ENCODE measurements at regions not wholly inside any gene's neighbourhood (a gene's known extent, or its start where the extent isn't known, plus 50 kb on each side); places are given as distances from the start of the nearest gene placed in this dataset.

DNA sequence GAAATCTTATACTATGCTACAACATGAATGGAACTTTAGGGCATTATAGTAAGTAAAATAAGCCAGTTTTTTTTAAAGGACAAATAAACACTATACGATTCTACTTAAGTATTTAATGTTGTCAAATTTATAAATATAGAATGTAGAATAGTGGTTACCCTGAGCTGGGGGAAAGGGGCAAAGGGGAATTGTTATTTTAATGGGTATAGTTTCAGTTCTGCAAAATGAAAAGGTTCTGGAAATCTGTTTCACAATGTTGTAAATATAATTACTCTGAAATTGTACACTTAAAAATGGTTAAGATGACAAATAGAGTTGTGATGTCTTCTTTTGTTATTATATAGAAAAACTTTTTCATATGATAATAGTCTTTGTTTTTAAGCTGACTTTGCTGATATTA lies 366.3 kb downstream of the MRPL39 start:
- no peak for DNase-seq (ENCODE audit: low read depth)
- H3K4me3 ChIP-seq (ENCODE audit: low read length) = no peak overlapping the region
- TF ChIP-seq, protein P1, sequence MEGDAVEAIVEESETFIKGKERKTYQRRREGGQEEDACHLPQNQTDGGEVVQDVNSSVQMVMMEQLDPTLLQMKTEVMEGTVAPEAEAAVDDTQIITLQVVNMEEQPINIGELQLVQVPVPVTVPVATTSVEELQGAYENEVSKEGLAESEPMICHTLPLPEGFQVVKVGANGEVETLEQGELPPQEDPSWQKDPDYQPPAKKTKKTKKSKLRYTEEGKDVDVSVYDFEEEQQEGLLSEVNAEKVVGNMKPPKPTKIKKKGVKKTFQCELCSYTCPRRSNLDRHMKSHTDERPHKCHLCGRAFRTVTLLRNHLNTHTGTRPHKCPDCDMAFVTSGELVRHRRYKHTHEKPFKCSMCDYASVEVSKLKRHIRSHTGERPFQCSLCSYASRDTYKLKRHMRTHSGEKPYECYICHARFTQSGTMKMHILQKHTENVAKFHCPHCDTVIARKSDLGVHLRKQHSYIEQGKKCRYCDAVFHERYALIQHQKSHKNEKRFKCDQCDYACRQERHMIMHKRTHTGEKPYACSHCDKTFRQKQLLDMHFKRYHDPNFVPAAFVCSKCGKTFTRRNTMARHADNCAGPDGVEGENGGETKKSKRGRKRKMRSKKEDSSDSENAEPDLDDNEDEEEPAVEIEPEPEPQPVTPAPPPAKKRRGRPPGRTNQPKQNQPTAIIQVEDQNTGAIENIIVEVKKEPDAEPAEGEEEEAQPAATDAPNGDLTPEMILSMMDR (conservative IDR thresholded peaks at IDR 0.05; ENCODE audit: low read depth, low read length) = no peak

DNA sequence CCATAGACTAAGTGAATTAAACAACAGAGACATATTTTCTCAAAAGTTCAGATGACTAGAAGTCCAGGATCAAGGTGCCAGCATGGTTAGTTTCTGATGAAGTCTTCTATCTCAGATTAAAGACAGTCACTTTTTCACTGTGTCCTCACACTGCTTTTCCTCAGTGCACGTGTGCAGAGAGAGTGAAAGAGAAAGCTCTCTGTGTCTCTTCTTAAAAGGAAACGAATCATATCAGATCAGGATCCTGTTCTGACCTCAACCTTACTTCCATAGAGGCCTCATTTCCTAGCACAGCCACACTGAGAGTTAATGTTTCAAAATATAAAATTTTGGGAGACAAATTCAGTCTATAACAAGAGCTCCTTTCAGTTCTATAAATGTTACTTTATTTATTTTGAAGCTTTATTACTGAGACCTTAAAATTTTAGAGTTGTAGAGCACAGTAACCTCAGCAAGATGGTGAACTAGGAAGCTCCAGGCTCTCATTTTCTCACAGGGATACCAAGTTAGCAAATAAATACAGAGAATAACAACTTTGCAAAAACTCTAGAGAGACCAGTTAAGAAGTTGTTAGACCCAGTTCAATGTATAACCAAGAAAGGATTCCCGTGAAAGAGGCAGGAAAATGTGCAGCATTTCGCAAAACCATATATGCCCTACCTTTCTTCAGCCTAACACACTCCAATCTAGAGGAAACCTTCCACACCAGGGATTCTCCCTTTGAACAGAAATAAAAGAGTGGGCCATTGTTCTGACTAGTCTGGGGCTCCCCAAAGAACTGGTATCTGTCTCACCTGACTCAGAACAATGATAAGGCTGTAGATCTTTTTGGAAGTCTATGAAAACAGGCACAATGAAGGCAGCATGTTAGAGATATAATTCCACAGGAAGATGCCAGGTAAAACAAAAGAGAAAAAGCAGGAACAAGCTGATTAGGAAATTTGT lies 372.2 kb downstream of the MRPL39 start:
- no peak for DNase-seq (ENCODE audit: low read depth)
- no peak overlapping the region for H3K4me3 ChIP-seq (ENCODE audit: low read length)
- TF ChIP-seq, protein P1 (conservative IDR thresholded peaks at IDR 0.05; ENCODE audit: low read depth, low read length) = no peak

DNA sequence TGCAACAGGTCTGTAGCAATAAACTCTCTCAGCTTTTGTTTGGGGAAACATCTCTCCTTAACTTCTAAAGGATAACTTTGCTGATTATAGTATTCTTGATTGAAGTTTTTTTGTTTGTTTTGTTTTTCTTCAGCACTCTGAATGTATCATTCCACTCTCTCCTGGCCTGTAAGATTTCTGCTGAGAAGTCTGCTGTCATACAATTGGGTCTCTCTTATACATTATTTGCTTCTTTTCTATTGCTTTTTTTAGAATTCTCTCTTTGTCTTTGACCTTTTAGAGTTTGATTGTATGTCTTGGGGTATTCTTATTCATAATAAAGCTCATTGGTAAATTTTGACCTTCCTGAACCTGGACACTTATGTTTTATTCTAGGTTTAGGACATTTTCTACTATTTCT lies 386.3 kb downstream of the MRPL39 start:
- H3K4me3 ChIP-seq (ENCODE audit: low read length) = no peak overlapping the region
- TF ChIP-seq, protein P1 (conservative IDR thresholded peaks at IDR 0.05; ENCODE audit: low read depth, low read length) = no peak
- no peak for DNase-seq (ENCODE audit: low read depth)

DNA sequence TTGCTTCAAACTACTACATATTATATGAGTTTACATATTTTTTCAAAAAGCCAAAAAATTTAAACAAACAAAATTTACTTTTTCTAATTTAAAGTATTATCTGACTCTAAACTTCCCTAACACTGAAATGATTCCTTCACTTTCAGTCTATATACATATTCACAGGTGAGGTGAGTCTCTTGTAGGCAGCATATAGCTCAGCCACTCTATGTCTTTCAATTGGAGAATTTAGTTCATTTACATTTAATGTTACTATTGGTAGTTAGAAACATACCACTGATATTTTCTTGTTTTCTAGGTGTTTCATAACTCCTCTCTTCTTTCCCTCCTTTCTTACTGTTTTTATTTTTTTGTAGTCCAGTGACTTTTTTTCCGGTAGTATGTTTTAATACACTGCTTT lies 387.1 kb downstream of the MRPL39 start:
- H3K4me3 ChIP-seq (ENCODE audit: low read length) = no peak overlapping the region
- DNase-seq (ENCODE audit: low read depth) = no peak
- TF ChIP-seq, protein P1 (conservative IDR thresholded peaks at IDR 0.05; ENCODE audit: low read depth, low read length) = no peak

DNA sequence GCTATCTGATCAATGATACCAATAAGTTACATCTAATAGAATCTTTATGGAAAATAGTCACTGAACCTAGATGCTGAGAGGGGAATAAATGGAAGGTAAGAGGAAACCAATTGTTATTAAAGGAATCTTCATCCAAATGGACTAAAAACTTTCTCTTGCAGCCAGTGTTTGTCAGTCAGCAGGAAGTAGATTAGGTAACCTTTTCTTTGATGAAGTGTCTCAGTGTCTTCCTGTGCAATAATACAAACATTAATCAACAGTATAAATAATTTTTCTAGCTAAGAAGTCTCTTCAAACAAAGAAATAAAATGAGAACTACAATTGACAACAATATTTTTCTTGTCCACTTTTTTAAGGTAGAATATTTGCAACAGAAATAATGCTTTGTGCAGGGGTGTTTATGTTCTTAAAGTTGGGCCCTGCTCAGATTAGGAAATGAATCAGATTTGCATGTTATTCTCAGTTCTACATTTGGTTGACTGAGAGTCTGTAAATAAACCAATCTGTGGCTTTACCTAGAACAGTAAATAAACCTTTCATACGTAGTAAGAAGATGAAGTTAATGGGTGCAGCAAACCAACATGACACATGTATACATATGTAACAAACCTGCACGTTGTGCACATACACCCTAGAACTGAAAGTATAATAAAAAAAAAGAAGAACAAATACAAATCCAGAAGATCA lies 391.4 kb downstream of the MRPL39 start:
- H3K4me3 ChIP-seq (ENCODE audit: low read length) = no peak overlapping the region
- TF ChIP-seq, protein P1 (conservative IDR thresholded peaks at IDR 0.05; ENCODE audit: low read depth, low read length) = no peak
- no peak for DNase-seq (ENCODE audit: low read depth)

DNA sequence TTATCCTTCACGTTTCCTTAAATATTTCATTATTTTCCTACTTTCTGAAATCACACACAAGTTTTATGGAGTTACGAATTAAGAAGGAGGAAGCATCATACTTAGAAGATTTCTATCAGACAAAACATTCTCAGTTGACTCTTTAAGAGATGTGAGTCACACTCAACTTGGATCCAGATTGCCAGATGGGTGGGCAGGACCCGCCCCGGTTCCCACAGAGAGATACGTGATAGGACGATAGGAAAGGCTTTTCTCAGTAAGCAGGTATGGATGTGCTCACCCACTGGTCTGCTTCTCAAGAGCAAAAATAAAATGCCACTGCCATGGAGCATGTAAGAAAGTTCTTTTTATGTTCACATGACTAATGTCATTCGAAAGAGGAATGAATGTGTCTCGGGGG lies 392.6 kb downstream of the MRPL39 start:
- DNase-seq (ENCODE audit: low read depth) = no peak
- no peak overlapping the region for H3K4me3 ChIP-seq (ENCODE audit: low read length)
- TF ChIP-seq, protein P1 (conservative IDR thresholded peaks at IDR 0.05; ENCODE audit: low read depth, low read length) = no peak

Data from retinal pigment epithelial cell (primary cell).